OCI-LY1 (cell line): ENCODE measurements at regions not wholly inside any gene's neighbourhood (a gene's known extent, or its start where the extent isn't known, plus 50 kb on each side); places are given as distances from the start of the nearest gene placed in this dataset.

Experiments
- EZH2 ChIP-seq: fragments of 200-600 bp; sonication (generic), shearing (Covaris generic); IDR thresholded peaks from 2 replicates; pipeline ENCODE4 v1.8.0; 2017; ENCODE audit warnings: borderline replicate concordance, mixed run types, mild to moderate bottlenecking, antibody characterized with exemption, low read length, moderate library complexity, mixed read lengths
- TF ChIP-seq, protein P1 (sequence below): fragments of 200-600 bp; sonication (generic), shearing (Covaris generic); IDR thresholded peaks from 2 replicates; pipeline ENCODE4 v1.5.1; 2017; ENCODE audit warnings: mild to moderate bottlenecking, antibody characterized with exemption, low read length, moderate library complexity, mixed read lengths

DNA sequence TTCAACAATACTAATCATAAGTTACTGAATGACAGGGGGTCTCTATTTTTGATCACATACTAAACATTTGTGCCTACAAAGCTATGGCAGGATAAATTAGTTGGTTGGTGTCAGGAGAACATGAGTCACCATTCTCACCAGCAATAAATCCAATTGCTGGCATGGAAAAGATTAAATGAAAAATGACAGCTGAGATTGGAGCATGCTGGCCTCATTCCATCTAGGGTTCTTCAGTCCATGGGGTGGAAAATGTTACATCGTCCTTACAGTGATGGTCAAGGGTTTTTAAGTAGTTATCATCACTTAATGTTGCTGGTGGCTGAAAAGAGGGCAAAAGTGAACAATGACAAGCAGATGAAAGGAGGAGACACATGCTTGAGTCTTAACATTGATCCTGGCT lies 180.1 kb upstream of the BCL6 start:
- TF ChIP-seq, protein P1, sequence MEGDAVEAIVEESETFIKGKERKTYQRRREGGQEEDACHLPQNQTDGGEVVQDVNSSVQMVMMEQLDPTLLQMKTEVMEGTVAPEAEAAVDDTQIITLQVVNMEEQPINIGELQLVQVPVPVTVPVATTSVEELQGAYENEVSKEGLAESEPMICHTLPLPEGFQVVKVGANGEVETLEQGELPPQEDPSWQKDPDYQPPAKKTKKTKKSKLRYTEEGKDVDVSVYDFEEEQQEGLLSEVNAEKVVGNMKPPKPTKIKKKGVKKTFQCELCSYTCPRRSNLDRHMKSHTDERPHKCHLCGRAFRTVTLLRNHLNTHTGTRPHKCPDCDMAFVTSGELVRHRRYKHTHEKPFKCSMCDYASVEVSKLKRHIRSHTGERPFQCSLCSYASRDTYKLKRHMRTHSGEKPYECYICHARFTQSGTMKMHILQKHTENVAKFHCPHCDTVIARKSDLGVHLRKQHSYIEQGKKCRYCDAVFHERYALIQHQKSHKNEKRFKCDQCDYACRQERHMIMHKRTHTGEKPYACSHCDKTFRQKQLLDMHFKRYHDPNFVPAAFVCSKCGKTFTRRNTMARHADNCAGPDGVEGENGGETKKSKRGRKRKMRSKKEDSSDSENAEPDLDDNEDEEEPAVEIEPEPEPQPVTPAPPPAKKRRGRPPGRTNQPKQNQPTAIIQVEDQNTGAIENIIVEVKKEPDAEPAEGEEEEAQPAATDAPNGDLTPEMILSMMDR = no peak
- no peak for TF ChIP-seq EZH2
